ENCODE measurements at regions not wholly inside any gene's neighbourhood (a gene's known extent, or its start where the extent isn't known, plus 50 kb on each side); places are given as distances from the start of the nearest gene placed in this dataset.

- no peaks in the 10 kb centered on the region for H3K4me1 ChIP-seq (ENCODE audit: insufficient read depth, low read length, poor library complexity, severe bottlenecking)
- H3K4me3 ChIP-seq (ENCODE audit: low read depth, low read length, poor library complexity, severe bottlenecking) = no peak overlapping the region
- H3K9me2 ChIP-seq (ENCODE audit: insufficient read depth, low read length) = no peaks in the 10 kb centered on the region
- no peaks in the 10 kb centered on the region for H3K36me3 ChIP-seq (ENCODE audit: insufficient read depth, low read length)
- intact Hi-C loops (cut with micrococcal nuclease; ENCODE audit: unreplicated experiment) = no loop called here
- DNase-seq (ENCODE audit: low spot score) = no peak
- no peaks in the 10 kb centered on the region for H3K9me3 ChIP-seq (ENCODE audit: low read length)
- H2AFZ ChIP-seq (ENCODE audit: low read length) = no peak overlapping the region
- no peaks in the 10 kb centered on the region for H4K20me1 ChIP-seq (ENCODE audit: insufficient read depth, low read length)
- no peaks in the 10 kb centered on the region for H3K79me2 ChIP-seq (ENCODE audit: insufficient read depth, low read depth, low read length)
- BruUV-seq (replicated peaks) = no TSS peak
- H3K27ac ChIP-seq (ENCODE audit: low read depth, low read length, poor library complexity, severe bottlenecking) = no peak overlapping the region
- no peak overlapping the region for H3K4me2 ChIP-seq (ENCODE audit: low read length)
- TF ChIP-seq EZH2phosphoT487 (IDR thresholded peaks at IDR 0.05; ENCODE audit: borderline replicate concordance, low read depth, low read length) (no peak), CTCF (conservative IDR thresholded peaks at IDR 0.05; ENCODE audit: low read length) (no peak)
- ChIA-PET CTCF (ENCODE audit: unreplicated experiment) (no interaction called here), POLR2A (no interaction called here)
Measured at GRCh38 chr14:44863271-44863670, 98.5 kb downstream of the KLHL28 start.

GRCh38 chr14:44854114-44854513, 107.6 kb downstream of the KLHL28 start:
- no TSS peak for BruUV-seq (replicated peaks)
- no peak for DNase-seq (ENCODE audit: low spot score)

More at GRCh38 chr14:44854114-44854513, 107.6 kb downstream of the KLHL28 start:
- Histone ChIP-seq H3K36me3 (ENCODE audit: insufficient read depth, low read length) (no peaks in the 10 kb centered on the region), H3K4me3 (ENCODE audit: low read depth, low read length, poor library complexity, severe bottlenecking) (no peak overlapping the region), H3K9me2 (ENCODE audit: insufficient read depth, low read length) (no peaks in the 10 kb centered on the region), H3K4me1 (ENCODE audit: insufficient read depth, low read length, poor library complexity, severe bottlenecking) (no peaks in the 10 kb centered on the region), H2AFZ (ENCODE audit: low read length) (no peak overlapping the region), H3K27ac (ENCODE audit: low read depth, low read length, poor library complexity, severe bottlenecking) (no peak overlapping the region), H3K4me2 (ENCODE audit: low read length) (no peak overlapping the region), H3K79me2 (ENCODE audit: insufficient read depth, low read depth, low read length) (no peaks in the 10 kb centered on the region), H3K9me3 (ENCODE audit: low read length) (no peaks in the 10 kb centered on the region), H4K20me1 (ENCODE audit: insufficient read depth, low read length) (no peaks in the 10 kb centered on the region)
- POLR2A ChIA-PET = no interaction called here
- TF ChIP-seq CTCF (conservative IDR thresholded peaks at IDR 0.05; ENCODE audit: low read length) (no peak), EZH2phosphoT487 (IDR thresholded peaks at IDR 0.05; ENCODE audit: borderline replicate concordance, low read depth, low read length) (no peak)
- CTCF ChIA-PET (ENCODE audit: unreplicated experiment) = no interaction called here
- intact Hi-C loops (cut with micrococcal nuclease; ENCODE audit: unreplicated experiment) = no loop called here

Data from OCI-LY7 (cell line).